ENCODE measurements at regions not wholly inside any gene's neighbourhood (a gene's known extent, or its start where the extent isn't known, plus 50 kb on each side); places are given as distances from the start of the nearest gene placed in this dataset.

DNA sequence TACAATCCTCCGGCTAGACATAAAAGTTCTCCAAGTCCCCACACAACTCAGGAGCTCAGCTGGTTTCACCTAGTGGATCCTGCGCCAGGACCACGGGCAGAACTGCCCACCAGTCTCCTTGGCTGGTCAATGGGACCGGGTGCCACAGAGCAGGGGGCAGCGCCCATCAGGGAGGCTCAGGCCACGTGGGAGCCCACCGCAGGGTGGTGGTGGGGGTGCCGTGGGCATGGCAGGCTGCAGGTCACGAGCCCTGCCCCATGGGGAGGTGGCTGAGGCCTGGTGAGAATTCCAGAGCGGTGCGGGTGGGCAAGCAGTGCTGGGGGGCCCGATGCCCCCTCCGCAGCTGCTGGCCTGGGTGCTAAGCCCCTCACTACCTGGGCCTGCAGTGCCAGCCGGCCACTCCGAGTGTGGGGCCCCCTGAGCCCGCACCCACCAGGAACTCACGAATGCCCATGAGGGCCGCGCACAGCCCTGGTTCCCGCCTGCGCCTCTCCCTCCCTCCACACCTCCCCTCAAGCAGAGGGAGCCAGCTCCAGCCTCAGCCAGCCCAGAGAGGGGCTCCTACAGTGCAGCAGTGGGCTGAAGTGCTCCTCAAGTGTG lies 1091.9 kb upstream of the TENM4 start:
- no peak for DNase-seq

DNA sequence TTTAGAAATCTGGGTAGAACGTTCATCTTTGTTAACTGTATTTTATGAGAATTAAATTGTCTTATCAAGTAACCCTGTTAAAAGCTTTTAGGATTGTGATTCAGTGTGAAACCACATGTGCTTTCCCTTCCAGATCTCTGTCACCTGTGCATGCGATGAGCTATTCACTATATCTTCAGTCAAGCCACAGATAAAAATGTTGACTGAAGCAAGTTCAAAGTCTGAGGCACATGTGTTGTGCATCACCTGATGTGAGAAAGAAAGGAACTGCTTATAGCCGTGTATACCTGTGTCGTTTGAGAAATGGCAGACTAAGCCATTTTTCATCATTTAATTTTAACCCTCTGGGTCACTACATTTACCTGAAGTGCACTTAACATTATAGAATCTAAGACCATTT lies 1088.9 kb upstream of the TENM4 start:
- no peak for DNase-seq

DNA sequence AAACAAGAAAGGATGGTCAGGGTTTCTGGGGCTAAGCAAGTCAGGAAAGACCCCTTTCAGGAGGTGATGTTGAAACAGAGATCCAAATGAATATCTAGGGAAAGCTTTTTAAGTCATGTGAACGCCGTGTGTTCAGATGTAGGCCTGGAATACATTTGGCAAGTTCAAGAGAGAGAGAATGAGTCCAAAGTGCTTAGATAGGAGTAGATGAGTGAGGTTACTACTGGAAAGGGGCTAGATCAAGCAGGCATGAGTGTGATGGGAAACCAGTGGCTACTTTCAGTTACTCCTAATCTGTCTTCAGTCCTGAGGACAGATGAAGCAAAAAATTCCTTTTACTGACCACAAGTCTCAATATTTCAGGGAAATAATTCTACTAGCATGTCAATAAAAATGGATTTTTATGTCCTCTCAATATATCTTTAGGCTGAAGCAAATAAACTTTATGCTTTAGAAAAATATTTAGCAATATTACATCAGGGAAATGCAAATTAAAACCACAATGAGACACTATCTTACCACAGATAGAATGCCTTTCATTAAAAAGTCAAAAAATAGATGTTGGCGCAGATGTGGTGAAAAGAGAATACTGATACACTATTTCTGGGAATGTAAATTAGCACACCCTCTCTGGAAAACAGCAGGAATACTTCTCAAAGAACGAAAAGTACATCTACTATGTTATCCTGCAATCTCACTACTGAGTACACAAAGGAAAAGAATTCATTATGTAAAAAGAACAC lies 1085.0 kb upstream of the TENM4 start:
- no peak for DNase-seq

DNA sequence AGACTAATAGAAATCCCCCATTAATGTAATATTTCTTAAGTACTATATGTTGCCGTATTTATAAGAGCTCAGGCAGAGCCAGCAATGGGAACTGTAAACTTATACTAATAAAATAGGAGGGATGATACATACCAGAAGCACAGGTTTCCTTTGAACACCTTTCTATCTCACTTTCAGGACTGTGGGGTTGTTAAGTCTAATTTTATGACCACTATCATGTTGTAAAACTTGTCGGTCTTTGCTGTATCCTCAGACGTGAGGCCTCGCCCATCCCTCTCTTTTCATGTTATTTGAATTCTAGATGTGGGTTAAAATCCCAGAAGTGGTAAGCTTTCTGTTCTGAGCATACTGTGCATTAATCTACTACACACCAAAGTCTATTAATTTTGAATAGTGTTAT lies 1083.5 kb upstream of the TENM4 start:
- DNase-seq = no peak

DNA sequence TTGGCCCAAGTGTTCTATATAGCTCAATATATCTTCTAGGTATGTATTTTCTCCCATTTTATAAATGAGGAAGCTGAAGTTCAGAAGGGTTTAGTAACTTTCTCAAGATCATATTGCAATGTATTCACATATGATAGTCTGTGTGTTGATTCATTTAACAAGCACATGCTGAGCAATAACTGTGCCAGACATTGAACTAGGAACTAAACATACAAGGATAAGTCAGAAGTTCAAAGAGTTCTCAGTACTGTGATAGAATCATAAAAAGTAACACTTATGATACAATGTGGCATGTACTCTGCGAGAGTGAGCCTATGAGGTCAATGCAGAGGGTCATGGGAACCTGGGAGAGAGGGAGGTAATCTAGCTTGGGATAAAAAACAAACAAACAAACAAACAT lies 1082.2 kb upstream of the TENM4 start:
- DNase-seq = no peak

DNA sequence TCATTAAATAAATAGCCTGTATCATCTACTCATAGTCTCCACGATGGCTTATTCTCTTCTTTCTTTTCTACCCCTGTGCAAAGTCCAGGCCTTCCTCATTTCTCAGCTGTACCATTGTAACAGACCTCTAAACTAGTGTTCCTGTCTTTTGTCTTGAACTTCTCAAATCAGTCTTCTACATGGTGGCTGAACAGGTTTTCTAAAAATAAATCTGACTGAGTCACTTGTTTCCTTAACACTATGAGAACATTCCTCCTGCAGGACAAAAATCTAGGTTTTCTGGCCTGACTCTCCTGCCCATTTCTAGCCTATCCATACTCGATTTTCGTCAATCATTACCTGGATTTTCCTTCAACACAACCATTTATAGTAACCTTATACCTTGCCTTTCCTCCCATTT lies 1080.8 kb upstream of the TENM4 start:
- no peak for DNase-seq

DNA sequence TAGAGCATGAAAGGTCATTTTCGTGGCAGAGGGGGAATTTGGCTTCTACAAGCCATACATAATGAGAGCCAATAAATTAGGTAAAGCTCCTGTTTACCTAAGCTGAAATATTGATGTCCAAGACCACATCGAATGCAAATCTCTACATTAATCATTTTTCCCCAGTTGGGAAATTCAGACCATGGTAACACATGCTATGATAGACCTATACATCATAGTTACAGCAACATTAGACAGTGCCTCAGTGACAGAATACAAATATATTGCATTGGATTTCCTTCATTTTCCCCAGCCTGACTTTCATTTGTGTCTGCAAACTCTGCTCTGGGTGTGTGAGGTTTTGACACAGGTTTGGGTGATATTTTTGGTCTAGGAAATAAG lies 1079.7 kb upstream of the TENM4 start:
- DNase-seq = no peak

DNA sequence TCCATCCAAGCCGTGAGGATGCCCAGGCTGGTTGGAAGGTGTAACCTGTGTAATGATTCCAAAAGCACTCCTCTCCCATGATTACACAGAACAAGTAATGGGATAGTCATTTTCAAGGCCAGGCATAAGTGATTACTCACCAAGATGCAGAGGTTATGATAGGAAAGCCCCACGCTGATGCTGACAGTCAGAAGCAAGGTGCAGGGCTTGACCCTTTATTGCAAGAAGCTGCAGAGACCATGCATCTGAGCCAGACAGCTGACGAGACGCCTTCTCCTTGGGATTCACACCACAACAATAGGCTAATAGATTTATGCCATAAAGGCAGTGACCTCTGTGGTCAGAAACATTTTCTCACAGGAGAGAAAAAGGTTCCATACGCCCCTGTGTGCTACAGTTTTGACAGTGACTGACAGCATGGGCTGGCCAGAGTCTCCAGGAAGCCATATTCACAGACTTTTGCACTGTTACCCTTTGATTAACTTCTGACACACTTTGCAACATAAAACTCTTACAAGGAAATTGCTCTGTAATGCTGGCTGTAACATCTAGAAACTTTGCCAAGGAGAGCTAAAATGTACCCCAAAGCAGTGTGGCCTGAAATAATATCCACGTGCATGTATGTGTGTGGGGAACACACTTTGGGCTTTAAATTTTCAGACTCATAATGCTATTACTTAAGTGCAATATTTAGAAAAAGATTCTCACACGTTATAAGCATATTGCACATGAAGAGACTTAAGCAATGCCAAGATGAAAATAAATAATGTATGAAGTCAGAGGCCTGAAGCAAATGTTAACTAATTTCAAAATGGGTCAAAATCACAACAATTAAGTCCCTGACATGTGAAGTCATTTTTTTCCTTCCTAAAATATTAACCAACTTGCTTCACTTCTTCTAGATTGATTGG lies 1079.0 kb upstream of the TENM4 start:
- no peak for DNase-seq

DNA sequence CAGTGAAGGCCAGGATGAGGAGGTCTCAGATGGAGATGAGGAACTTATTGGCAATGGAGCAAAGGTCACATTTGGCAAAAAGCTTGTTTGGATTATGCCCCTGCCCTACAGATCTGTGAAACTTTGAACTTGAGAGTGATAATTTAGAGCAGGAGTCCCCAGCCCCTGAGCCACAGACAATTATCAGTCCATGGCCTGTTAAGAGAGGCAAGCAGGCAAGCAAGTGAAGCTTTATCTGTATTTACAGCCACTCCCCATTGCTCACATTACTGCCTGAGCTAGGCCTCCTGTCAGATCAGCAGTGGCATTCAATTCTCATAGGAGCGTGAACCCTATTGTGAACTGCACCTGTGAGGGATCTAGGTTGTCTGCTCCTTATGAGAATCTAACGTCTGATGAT lies 1076.9 kb upstream of the TENM4 start:
- no peak for DNase-seq

DNA sequence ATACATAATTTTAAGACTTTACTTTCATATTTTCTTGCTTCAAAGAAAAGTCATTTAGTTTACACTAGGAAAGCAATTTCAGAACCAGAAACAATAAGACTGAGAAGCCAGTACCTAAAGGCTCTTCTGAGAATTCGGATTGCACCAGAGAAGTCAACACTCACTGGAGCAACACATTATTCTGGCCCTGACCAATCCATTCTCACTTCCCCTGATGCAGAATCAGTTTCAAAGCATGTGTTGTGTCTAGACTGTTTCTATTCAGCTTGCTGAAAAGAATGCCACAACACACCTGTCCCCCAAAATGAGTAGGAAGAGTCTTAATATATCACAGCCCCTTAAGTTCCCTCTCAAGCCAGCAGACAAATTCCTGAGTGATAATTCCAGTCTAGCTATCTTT lies 1074.3 kb upstream of the TENM4 start:
- no peak for DNase-seq

DNA sequence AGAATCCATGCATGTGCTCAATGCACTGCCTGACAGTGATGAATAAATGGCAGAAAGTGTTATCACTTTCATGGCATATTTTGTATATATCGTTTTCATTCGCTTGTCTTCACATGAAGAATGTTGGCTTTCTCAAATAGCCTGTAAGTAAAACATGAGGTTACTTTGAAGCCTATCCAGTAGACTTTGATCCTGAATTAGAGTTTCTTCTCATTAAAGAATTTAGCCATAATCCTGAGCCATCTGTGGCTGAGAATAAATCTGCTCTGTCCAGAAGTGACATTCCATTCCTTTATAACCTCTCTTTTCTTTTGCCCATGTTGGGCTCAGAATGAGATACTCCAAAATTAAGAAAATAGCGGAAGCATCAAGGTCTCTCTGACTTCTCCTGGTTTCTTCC lies 1071.7 kb upstream of the TENM4 start:
- no peak for DNase-seq

DNA sequence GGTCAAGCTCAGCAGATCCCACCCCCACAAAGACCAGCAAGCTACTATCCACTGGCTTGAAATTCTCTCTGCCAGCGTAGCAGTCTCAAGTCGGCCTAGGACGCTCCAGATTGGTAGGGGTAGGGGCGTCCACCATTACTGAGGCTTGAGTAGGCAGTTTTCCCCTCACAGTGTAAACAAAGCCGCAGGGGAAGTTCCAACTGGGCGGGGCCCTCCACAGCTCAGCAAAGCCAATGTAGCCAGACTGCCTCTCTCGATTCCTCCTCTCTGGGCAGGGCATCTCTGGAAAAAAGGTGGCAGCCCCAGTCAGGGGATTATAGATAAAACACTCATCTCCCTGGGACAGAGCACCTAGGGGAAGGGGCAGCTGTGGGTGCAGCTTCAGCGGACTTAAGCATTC lies 1064.9 kb upstream of the TENM4 start:
- no peak for DNase-seq

DNA sequence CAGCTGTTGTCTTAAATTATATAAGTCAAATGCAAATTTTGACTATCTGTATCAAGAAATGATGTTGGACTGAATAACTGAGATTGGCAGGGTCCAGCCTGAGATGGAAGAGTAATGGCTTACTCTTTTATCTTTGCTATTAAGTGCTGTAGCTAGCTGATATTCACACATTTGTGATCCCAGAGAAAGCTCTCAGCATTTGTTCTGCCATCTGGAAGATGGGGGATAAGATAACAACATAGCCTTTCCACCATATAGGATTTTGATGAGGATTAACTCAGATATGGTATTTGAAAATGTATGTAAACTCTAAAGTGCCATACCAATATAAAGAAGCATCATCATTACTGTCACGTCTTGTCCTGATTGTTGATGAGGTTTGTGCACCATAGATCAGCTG lies 1063.2 kb upstream of the TENM4 start:
- no peak for DNase-seq

DNA sequence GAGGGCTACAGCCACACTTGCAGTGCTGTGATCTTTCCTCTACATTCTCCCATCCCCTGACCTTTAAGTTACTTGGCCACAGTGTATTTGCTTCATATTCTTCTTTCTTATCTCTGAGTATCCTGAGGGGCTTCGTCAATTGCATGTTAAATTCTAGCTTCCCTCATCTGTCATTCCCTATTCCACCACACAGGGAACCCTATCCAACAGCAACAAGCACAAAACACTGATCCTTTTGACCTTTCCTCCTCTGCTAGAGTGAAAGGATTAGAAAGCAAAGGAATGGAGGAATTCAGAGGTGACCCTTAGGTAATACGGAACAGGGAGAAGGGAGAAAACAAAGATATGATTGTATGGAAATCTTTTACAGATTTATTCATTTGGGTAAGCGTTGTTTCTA lies 1061.7 kb upstream of the TENM4 start:
- DNase-seq = no peak

DNA sequence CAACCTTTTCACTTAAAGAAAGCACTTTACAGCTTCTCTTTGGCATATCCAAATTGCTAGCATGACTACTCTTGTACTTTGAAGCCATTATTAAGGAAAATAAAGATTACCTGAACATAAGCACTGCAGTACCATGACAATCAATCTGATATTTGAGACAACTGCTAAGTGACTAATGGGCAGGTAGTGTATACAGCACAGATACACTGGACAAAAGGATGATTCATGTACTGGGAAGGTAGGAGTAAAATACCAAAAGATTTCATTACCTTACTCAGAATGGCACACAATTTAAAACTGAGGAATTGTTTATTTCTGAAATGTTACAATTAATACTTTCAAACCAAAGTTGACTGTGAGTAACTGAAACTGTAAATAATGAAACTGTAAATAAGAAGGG lies 1054.3 kb upstream of the TENM4 start:
- no peak for DNase-seq

DNA sequence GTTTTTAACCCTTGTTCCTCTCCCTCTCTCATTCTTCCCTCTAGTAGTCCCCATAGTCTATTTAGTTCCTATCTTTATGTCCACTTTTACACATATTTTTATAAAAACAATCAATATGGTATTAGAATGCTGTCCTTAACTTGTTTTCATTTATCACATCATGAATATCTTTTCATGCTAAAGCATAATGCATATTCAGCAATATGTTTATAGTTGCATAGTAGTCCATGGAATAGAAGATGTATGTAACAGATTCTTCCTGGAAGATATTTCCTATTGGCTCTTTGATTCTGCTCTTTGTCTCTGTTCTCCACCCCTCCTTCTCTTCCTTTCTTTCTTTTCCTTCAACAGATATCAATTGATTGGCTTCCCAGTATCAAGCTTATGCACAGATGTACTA lies 1047.1 kb upstream of the TENM4 start:
- no peak for DNase-seq

DNA sequence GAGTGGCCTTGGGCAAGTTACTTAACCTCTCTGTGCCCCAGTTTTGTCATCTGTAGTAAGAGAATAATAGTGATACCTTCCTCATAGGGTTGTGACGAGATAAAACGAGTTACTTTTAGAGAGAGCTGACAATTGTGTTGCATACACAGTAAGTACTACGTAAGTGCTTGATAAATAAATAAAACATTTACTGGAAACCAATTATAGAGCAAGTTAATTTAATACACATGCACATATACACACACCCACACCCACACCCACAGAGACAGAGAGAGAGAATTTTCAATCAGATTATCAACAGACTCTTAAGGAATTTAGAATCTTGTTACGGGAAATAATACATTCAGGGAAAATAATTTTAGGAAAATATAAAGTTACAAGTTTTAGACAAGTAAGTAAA lies 1045.8 kb upstream of the TENM4 start:
- DNase-seq = no peak

DNA sequence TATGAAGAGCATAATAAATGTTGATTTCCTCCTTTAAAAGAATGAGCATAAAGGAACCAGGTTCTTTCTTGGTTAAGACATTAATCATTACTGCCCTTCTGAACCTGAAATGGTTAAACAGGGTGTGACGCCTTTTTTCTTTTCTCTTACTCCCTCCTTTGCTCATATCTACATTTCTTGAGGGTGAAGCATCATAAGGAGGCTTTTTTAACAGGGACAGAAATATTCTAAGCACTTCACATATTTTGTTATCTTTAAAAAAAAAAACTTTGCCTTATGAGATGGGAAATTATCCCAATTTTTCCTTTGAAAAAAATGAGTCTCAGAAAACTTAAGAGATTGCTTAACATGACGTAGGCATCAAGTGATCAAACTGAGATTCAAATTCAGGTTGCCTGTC lies 1036.3 kb upstream of the TENM4 start:
- no peak for DNase-seq

DNA sequence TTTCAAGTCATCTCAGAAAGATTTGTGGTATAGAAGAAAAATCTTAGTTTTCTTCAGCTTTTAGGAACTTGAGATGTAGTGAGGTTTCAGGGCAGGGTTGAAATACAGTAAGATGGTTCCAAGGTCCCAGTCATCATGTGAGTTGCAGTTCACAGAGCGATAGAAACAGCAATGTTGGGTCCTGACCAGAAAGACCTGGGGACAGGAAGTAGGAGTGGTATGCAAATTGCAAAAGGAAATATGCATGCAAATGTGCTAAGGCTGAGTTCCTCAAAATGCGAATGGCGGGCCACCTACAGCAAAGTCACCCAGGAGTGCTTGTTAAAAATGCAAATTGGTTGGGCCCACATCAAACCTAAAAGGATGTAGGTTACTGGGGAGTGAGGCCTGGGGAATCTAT lies 1032.7 kb upstream of the TENM4 start:
- DNase-seq = no peak

DNA sequence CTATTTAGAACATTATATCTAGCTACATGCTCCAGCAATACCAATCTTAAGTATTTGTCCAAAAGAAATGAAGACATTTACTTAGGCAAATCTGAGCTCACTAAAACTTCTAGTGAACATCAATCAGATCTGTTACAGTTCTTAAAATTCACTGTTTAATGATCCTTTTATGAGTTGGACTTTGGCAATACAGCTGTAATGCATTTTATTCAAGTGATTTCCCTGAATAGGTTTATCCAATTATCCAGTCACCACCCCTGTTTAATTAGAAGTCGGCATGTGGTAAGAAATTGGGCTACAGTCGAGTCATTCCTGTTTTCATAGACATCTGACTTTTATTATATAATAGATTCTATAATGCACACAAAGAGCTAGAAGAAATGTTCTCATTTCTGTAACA lies 1029.0 kb upstream of the TENM4 start:
- no peak for DNase-seq

DNA sequence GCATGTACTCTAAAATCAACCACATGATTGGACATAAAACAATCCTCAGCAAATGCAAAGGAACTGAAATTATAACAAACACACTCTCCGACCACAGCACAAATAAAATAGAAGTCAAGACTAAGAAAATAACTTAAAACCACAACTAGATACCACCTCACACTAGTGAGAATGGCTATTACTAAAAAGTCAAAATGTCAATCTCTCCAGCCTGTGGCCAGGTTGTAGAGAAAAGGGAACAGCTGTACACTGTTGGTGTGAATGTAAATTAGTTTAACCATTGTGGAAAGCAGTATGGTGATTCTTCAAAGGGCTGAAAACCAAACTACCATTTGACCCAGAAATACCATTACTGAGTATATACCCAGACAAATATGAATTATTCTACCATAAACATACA lies 1025.7 kb upstream of the TENM4 start:
- DNase-seq = no peak

DNA sequence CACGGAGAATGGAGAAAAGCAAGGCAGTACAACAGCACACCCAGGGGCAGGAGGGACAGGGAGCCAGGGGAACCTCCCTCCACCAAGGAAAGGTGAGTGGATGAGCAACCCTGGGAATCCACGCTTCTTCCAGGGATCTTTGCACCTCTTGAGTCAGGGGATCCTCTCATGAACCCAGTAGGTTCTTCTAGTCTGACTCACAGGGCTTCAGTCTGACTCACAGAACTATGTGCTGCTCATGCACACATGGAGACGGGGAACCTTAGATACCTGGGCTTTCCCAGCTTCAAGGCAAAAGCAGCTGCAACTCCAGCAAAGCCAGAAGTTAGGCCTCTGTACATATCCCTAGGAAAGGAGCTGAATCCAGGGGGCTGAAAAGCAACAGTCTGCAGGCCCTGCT lies 1021.4 kb upstream of the TENM4 start:
- no peak for DNase-seq

DNA sequence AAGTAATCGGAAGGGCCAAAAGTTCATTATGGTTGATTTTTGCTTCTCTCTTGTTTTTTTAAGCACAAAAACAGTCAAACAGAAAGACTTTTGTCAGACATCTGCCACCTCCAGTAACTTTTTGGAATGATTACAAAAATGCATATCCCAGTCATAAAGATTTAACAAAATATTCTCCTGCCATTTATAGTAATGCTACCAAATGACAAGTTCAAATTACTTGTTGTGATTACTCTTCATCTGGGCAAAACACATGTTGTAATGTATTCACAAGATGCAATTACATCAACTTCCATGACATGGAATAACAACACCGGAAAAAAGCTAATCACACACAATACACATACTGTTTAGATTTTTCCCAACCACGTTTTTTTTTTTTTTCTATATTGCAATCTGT lies 1017.5 kb upstream of the TENM4 start:
- no peak for DNase-seq

DNA sequence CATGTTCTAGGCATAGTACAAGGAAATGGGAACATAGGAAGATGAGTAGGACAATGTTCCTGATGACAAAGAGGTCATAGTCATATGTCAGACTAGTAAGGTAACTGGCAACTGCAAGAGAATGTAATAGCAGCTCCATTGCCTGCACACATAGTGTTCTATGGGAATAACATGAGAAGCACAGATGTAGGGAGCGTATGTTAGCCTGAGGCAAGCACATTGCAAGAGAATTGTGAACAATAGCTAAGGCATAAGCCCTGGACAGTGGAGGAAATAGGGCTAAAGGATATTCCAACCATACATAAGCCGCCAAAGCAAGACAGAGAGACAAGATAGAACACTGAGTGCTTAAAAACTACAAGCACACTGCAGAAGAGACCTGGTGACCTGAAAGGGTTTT lies 1017.0 kb upstream of the TENM4 start:
- DNase-seq = no peak
